Gastroesophageal sphincter (tissue), 3 donors: ENCODE measurements at regions not wholly inside any gene's neighbourhood (a gene's known extent, or its start where the extent isn't known, plus 50 kb on each side); places are given as distances from the start of the nearest gene placed in this dataset.

Experiments
- POLR2A ChIP-seq, 2 donors: fragments of 450-650 bp; IDR thresholded peaks; one replicate each; pipeline ENCODE4 v1.6.1; 2017; ENCODE audit warnings: antibody characterized with exemption in 2 of 2, mild to moderate bottlenecking in 2 of 2, moderate library complexity in 1 of 2
- TF ChIP-seq, protein P1 (sequence below), 4 experiments: fragments of 200-600 bp in 2 of 4; fragments of 450-650 bp in 2 of 4; sonication (generic) in 1 of 4; IDR thresholded peaks; one replicate each; pipeline ENCODE4 v1.5.1; 2017 to 2019; ENCODE audit warnings: antibody characterized with exemption in 4 of 4, mild to moderate bottlenecking in 2 of 4, moderate library complexity in 2 of 4

GRCh38 chr4:124536946-124537345 lies 175.6 kb downstream of the ANKRD50 start:
- TF ChIP-seq, protein P1, sequence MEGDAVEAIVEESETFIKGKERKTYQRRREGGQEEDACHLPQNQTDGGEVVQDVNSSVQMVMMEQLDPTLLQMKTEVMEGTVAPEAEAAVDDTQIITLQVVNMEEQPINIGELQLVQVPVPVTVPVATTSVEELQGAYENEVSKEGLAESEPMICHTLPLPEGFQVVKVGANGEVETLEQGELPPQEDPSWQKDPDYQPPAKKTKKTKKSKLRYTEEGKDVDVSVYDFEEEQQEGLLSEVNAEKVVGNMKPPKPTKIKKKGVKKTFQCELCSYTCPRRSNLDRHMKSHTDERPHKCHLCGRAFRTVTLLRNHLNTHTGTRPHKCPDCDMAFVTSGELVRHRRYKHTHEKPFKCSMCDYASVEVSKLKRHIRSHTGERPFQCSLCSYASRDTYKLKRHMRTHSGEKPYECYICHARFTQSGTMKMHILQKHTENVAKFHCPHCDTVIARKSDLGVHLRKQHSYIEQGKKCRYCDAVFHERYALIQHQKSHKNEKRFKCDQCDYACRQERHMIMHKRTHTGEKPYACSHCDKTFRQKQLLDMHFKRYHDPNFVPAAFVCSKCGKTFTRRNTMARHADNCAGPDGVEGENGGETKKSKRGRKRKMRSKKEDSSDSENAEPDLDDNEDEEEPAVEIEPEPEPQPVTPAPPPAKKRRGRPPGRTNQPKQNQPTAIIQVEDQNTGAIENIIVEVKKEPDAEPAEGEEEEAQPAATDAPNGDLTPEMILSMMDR (IDR thresholded peaks at IDR 0.05), result no peak
- TF ChIP-seq POLR2A (IDR thresholded peaks at IDR 0.05), result no peak
